Ovary (tissue), 7 donors: ENCODE measurements at regions not wholly inside any gene's neighbourhood (a gene's known extent, or its start where the extent isn't known, plus 50 kb on each side); places are given as distances from the start of the nearest gene placed in this dataset.

Experiments used
- DNase-seq, 5 donors: peaks; one replicate each; pipeline ENCODE4 v3.0.0-alpha.2; 2019 to 2020
- H3K27ac ChIP-seq, 2 donors: fragments of 200-600 bp; one replicate each; pipeline versions ENCODE4 v1.5.1 to v1.8.0; 2019 to 2022
- H3K27me3 ChIP-seq: fragments of 200-600 bp; one replicate; pipeline ENCODE4 v1.8.0; 2022
- H3K36me3 ChIP-seq: fragments of 200-600 bp; sonication (generic); one replicate; pipeline ENCODE4 v1.5.1; 2019
- H3K4me1 ChIP-seq: one replicate; pipeline ENCODE4 v1.8.1; 2013; ENCODE audit warnings: mild to moderate bottlenecking, moderate library complexity; ENCODE audit not compliant: insufficient read depth
- H3K4me3 ChIP-seq: fragments of 200-600 bp; sonication (generic); one replicate; pipeline ENCODE4 v1.5.1; 2017
- H3K9me3 ChIP-seq, 2 donors: fragments of 200-600 bp in 1 of 2; sonication (generic) in 1 of 2; one replicate each; pipeline versions ENCODE4 v1.5.1 to v1.8.1; 2013 to 2019; ENCODE audit warnings: mild to moderate bottlenecking in 1 of 2, moderate library complexity in 1 of 2
- CTCF ChIP-seq, 3 donors: fragments of 450-650 bp in 2 of 3; fragments of 200-600 bp in 1 of 3; IDR thresholded peaks; one replicate each; pipeline versions ENCODE4 v1.5.1 to v1.8.0; 2016 to 2022; ENCODE audit warnings: antibody characterized with exemption in 3 of 3, mild to moderate bottlenecking in 1 of 3
- EP300 ChIP-seq: sonication (generic); formaldehyde crosslinking; IDR thresholded peaks from one replicate; pipeline ENCODE4 v1.6.1; 2017; ENCODE audit warnings: antibody characterized with exemption
- POLR2A ChIP-seq: fragments of 450-650 bp; IDR thresholded peaks from one replicate; pipeline ENCODE4 v1.6.1; 2017; ENCODE audit warnings: antibody characterized with exemption, mild to moderate bottlenecking, moderate library complexity
- WGBS, 3 donors: extraction: QIAGEN DNeasy Blood & Tissue Kit in 1 of 3; methylation state at CpG; one replicate each; pipeline versions ENCODE4 v1.1.5 to v1.1.7; 2013 to 2017; 5-methylcytosine and 5-hydroxymethylcytosine counted together
- intact Hi-C, 4 donors: fragments of 100-400 bp; cut with DNase I; formaldehyde crosslinking; loops; one replicate each; pipeline versions ENCODE4 v1.11.0 to v1.15.1; 2022 to 2023
- donor health status: DM: no; HTN: no; CAD: no; lungs with moderate emphysema.
- donor health status: DM: no; HTN: no; CAD: no.
- donor health status: Bipolar disorder and iron deficiency.
- donor health status: DM: no; HTN: no; CAD: no.
- donor health status: DM: yes; HTN: yes; CAD: no.

- Histone ChIP-seq H3K9me3 (no peaks in the 10 kb centered on the region), H3K4me1 (no peaks in the 10 kb centered on the region), H3K4me3 (no peak overlapping the region), H3K27me3 (no peaks in the 10 kb centered on the region), H3K27ac (no peak overlapping the region), H3K36me3 (no peaks in the 10 kb centered on the region)
- WGBS, 3 donors: 32 to 61% (median 47%) methylated on average over 2 of the region's 2 CpGs
- intact Hi-C loops: no loop called here
- TF ChIP-seq POLR2A: no peak
- no peak for TF ChIP-seq CTCF (IDR thresholded peaks at IDR 0.05)
- TF ChIP-seq EP300: no peak
- DNase-seq: no peak
Observed at GRCh38 chr7:63008366-63008765, 990.3 kb upstream of the ZNF722 start.

GRCh38 chr7:63009771-63010170 lies 988.9 kb upstream of the ZNF722 start:
- H3K27me3 ChIP-seq: no peaks in the 10 kb centered on the region
- H3K4me1 ChIP-seq: no peaks in the 10 kb centered on the region
- no peaks in the 10 kb centered on the region for H3K36me3 ChIP-seq
- TF ChIP-seq EP300 (no peak), CTCF (IDR thresholded peaks at IDR 0.05) (no peak), POLR2A (no peak)
- intact Hi-C loops: no loop called here
- H3K27ac ChIP-seq: no peak overlapping the region
- DNase-seq: no peak
- H3K9me3 ChIP-seq: no peaks in the 10 kb centered on the region
- no peak overlapping the region for H3K4me3 ChIP-seq
- 79 to 82% (median 81%) methylated on average over 7 of the region's 7 CpGs for WGBS, 3 donors

GRCh38 chr7:63012633-63013183 lies 985.9 kb upstream of the ZNF722 start:
- H3K36me3 ChIP-seq: no peaks in the 10 kb centered on the region
- no peaks in the 10 kb centered on the region for H3K9me3 ChIP-seq
- H3K4me3 ChIP-seq: no peak overlapping the region
- intact Hi-C loops: no loop called here
- H3K27me3 ChIP-seq: no peaks in the 10 kb centered on the region
- WGBS, 3 donors: 54 to 65% (median 55%) methylated on average over 6 of the region's 6 CpGs
- no peak for TF ChIP-seq EP300
- TF ChIP-seq CTCF (IDR thresholded peaks at IDR 0.05): no peak
- no peak for TF ChIP-seq POLR2A
- no peaks in the 10 kb centered on the region for H3K4me1 ChIP-seq
- DNase-seq: no peak
- no peak overlapping the region for H3K27ac ChIP-seq

GRCh38 chr7:63014792-63015191 lies 983.9 kb upstream of the ZNF722 start:
- Histone ChIP-seq H3K36me3 (no peaks in the 10 kb centered on the region), H3K4me3 (no peak overlapping the region), H3K9me3 (no peaks in the 10 kb centered on the region), H3K4me1 (no peaks in the 10 kb centered on the region), H3K27ac (no peak overlapping the region), H3K27me3 (no peaks in the 10 kb centered on the region)
- no peak for TF ChIP-seq EP300
- TF ChIP-seq CTCF (IDR thresholded peaks at IDR 0.05): no peak
- no peak for TF ChIP-seq POLR2A
- intact Hi-C loops: no loop called here
- DNase-seq: no peak
- 76 to 79% (median 77%) methylated on average over 8 of the region's 8 CpGs for WGBS, 3 donors
